T-cell (primary cell): ENCODE measurements at regions not wholly inside any gene's neighbourhood (a gene's known extent, or its start where the extent isn't known, plus 50 kb on each side); places are given as distances from the start of the nearest gene placed in this dataset.
"Not testable (repeated sequence)": the region's sequence is repeated elsewhere in the genome, so short reads cannot be mapped to it uniquely, and the experiment has no call there.

Experiments
- ATAC-seq, 4 experiments: fragments of 200-7000 bp in 3 of 4; fragments of 150-1000 bp in 1 of 4; cut with Tn5 transposase; replicated peaks in 1 of 4; 1 replicate in 3 of 4; 2 replicates in 1 of 4; pipeline ENCODE4 v1.10.0; 2021; ENCODE audit warnings: moderate library complexity in 3 of 4, mild to moderate bottlenecking in 2 of 4, moderate number of reproducible peaks in 1 of 4
- CTCF ChIA-PET, 2 donors: fragments of 300-600 bp; sonication (Branson Sonifier 250); formaldehyde crosslinking; loops; one replicate each; lab custom pipeline; 2022; ENCODE audit warnings: antibody characterized with exemption in 2 of 2; lab: Charles Lee
- POLR2A ChIA-PET, 2 donors: fragments of 300-600 bp; sonication (Branson Sonifier 250); formaldehyde crosslinking; loops; one replicate each; lab custom pipeline; 2022; ENCODE audit warnings: antibody characterized with exemption in 2 of 2; lab: Charles Lee
- DNase-seq, 35 experiments: peaks; one replicate each; pipeline versions ENCODE4 v3.0.0 to v3.0.0-alpha.2; 2013 to 2023
- H3K27ac ChIP-seq: one replicate; pipeline ENCODE4 v1.5.1; 2013; ENCODE audit warnings: low read length
- H3K27me3 ChIP-seq, 2 experiments: replicated peaks in 1 of 2; 1 replicate in 1 of 2; 2 replicates in 1 of 2; pipeline versions ENCODE4 v1.6.1 to v1.7.0; 2013; ENCODE audit warnings: low read length in 1 of 2, mixed read lengths in 1 of 2; ENCODE audit not compliant: control insufficient read depth in 2 of 2, insufficient read depth in 2 of 2; ENCODE audit errors: extremely low read depth in 1 of 2
- H3K36me3 ChIP-seq, 2 donors: 1 replicate in 1 of 2; 2 replicates in 1 of 2; pipeline versions ENCODE4 v1.6.1 to v1.7.0; 2013; ENCODE audit warnings: low read length in 1 of 2; ENCODE audit not compliant: control insufficient read depth in 2 of 2, insufficient read depth in 1 of 2; ENCODE audit errors: extremely low read depth in 1 of 2
- H3K4me1 ChIP-seq, 2 experiments: 1 replicate in 1 of 2; 2 replicates in 1 of 2; pipeline versions ENCODE4 v1.6.1 to v1.7.0; 2013; ENCODE audit warnings: low read length in 2 of 2, mixed read lengths in 1 of 2; ENCODE audit not compliant: insufficient read depth in 2 of 2, control insufficient read depth in 1 of 2; ENCODE audit errors: extremely low read depth in 1 of 2
- H3K4me3 ChIP-seq, 2 donors: 1 replicate in 1 of 2; 2 replicates in 1 of 2; pipeline versions ENCODE4 v1.5.1 to v1.7.0; 2013; ENCODE audit warnings: mild to moderate bottlenecking in 2 of 2, low read length in 1 of 2, moderate library complexity in 1 of 2; ENCODE audit not compliant: control insufficient read depth in 1 of 2; ENCODE audit errors: extremely low read depth in 1 of 2
- H3K9me3 ChIP-seq: 2 replicates; pipeline ENCODE4 v1.7.0; 2013
- H3K27ac Mint-ChIP-seq, 2 donors: one replicate each; pipeline ENCODE4 v1.8.0; 2020 to 2021; ENCODE audit warnings: mild to moderate bottlenecking in 2 of 2, mixed read lengths in 2 of 2
- H3K27me3 Mint-ChIP-seq, 2 donors: one replicate each; pipeline ENCODE4 v1.8.0; 2021 to 2022; ENCODE audit warnings: mixed read lengths in 2 of 2
- H3K36me3 Mint-ChIP-seq: one replicate; pipeline ENCODE4 v1.8.0; 2021; ENCODE audit warnings: mixed read lengths
- H3K4me1 Mint-ChIP-seq, 3 donors: one replicate each; pipeline ENCODE4 v1.8.0; 2020 to 2022; ENCODE audit warnings: mixed read lengths in 3 of 3, mild to moderate bottlenecking in 1 of 3
- H3K4me3 Mint-ChIP-seq, 3 donors: one replicate each; pipeline ENCODE4 v1.8.0; 2020 to 2022; ENCODE audit warnings: mild to moderate bottlenecking in 3 of 3, mixed read lengths in 3 of 3, moderate library complexity in 3 of 3
- H3K9me3 Mint-ChIP-seq, 3 donors: one replicate each; pipeline ENCODE4 v1.8.0; 2020 to 2022; ENCODE audit warnings: mixed read lengths in 3 of 3
- WGBS: methylation state at CpG from one replicate; pipeline ENCODE4 v1.1.5; 2013; ENCODE audit warnings: missing lambda C conversion rate; ENCODE audit not compliant: insufficient coverage; 5-methylcytosine and 5-hydroxymethylcytosine counted together

GRCh38 chr14:44741431-44741830 is 220.3 kb downstream of the KLHL28 start:
- Histone ChIP-seq H3K9me3 (no peaks in the 10 kb centered on the region), H3K27me3 (no peaks in the 10 kb centered on the region), H3K4me1 (no peaks in the 10 kb centered on the region), H3K27ac (no peak overlapping the region), H3K36me3 (no peaks in the 10 kb centered on the region), H3K4me3 (no peak overlapping the region)
- no peak for DNase-seq
- H3K4me3 Mint-ChIP-seq: no peak overlapping the region
- ATAC-seq: no peak
- H3K36me3 Mint-ChIP-seq: no peaks in the 10 kb centered on the region
- H3K4me1 Mint-ChIP-seq: no peaks in the 10 kb centered on the region
- no peaks in the 10 kb centered on the region for H3K9me3 Mint-ChIP-seq
- CTCF ChIA-PET: interaction anchor here in 1 of 2 donors (0.7 kb wide), 1 partner anchor 284 kb away, joined by 3 read pairs; no protein-coding TSS in a partner anchor
- no peak overlapping the region for H3K27ac Mint-ChIP-seq
- POLR2A ChIA-PET: no interaction called here
- peaks cover 5 to 8% of the 10 kb centered on the region in 2 donors for H3K27me3 Mint-ChIP-seq

DNA sequence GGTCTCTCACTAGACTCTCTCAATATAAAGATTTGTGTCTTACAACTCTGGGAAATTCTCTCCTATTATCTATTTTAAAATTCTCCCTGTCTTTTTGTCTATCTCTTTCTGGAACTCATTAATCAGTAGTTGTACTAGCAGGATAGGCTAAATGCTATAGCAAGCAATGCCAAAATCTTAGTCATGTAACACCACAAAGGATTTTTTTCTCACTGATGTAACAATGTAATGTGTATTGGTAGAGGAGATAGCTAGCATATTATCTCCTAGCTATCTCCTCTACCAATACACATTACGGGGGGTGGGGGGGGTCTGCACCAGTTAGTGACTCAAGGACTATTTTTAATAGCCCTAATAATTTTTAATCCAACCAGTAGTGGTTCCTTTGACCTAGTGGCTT is 225.4 kb downstream of the KLHL28 start:
- no peak for DNase-seq
- Mint-ChIP-seq H3K27me3 (peaks cover 5 to 8% of the 10 kb centered on the region in 2 donors), H3K4me1 (no peaks in the 10 kb centered on the region), H3K36me3 (no peaks in the 10 kb centered on the region), H3K4me3 (no peak overlapping the region), H3K9me3 (no peaks in the 10 kb centered on the region), H3K27ac (no peak overlapping the region)
- ChIA-PET POLR2A (no interaction called here), CTCF (no interaction called here)
- no peaks in the 10 kb centered on the region for H3K27me3 ChIP-seq
- WGBS: no CpG with 5 or more reads among the region's 1 CpG
- ATAC-seq: no peak
- no peaks in the 10 kb centered on the region for H3K9me3 ChIP-seq
- no peak overlapping the region for H3K4me3 ChIP-seq
- H3K36me3 ChIP-seq: no peaks in the 10 kb centered on the region
- no peak overlapping the region for H3K27ac ChIP-seq
- no peaks in the 10 kb centered on the region for H3K4me1 ChIP-seq

GRCh38 chr14:44732144-44732543 is 225.1 kb upstream of the FSCB start:
- CTCF ChIA-PET: no interaction called here
- Histone ChIP-seq H3K36me3 (no peaks in the 10 kb centered on the region), H3K9me3 (no peaks in the 10 kb centered on the region), H3K4me3 (no peak overlapping the region), H3K27me3 (no peaks in the 10 kb centered on the region), H3K27ac (no peak overlapping the region), H3K4me1 (no peaks in the 10 kb centered on the region)
- DNase-seq (no peak), ATAC-seq (no peak)
- Mint-ChIP-seq H3K36me3 (no peaks in the 10 kb centered on the region), H3K4me3 (no peak overlapping the region), H3K4me1 (no peaks in the 10 kb centered on the region), H3K9me3 (peaks cover 0 to 1% (median 0%) of the 10 kb centered on the region in 3 donors), H3K27me3 (no peaks in the 10 kb centered on the region), H3K27ac (no peak overlapping the region)
- POLR2A ChIA-PET: no interaction called here

DNA sequence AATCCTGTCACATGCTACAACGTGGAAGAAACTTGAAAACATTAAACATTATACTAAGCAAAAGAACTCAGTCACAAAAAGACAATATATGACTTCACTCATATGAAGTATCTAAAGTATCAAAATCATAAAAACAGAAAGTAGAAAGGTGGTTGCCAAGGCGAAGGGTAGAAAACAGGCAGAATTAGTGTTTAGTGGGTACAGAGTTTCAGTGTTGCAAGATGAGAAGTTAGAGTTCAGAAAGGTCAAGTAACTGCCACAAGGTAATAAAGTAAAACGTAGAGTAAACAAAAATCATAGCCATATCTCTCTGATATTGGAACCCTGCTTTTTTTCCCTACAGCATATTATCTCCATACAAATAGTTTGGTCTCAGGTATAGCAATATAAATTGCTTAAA is 223.8 kb upstream of the FSCB start:
- no peaks in the 10 kb centered on the region for H3K27me3 Mint-ChIP-seq
- ChIA-PET POLR2A (no interaction called here), CTCF (no interaction called here)
- H3K27ac Mint-ChIP-seq: no peak overlapping the region
- peaks cover 0 to 5% (median 0%) of the 10 kb centered on the region in 3 donors for H3K9me3 Mint-ChIP-seq
- Histone ChIP-seq H3K4me1 (no peaks in the 10 kb centered on the region), H3K9me3 (no peaks in the 10 kb centered on the region), H3K4me3 (no peak overlapping the region), H3K36me3 (no peaks in the 10 kb centered on the region), H3K27me3 (no peaks in the 10 kb centered on the region), H3K27ac (no peak overlapping the region)
- WGBS: no CpG with 5 or more reads among the region's 3 CpGs
- ATAC-seq (no peak), DNase-seq (no peak)
- no peaks in the 10 kb centered on the region for H3K4me1 Mint-ChIP-seq
- no peaks in the 10 kb centered on the region for H3K36me3 Mint-ChIP-seq
- H3K4me3 Mint-ChIP-seq: no peak overlapping the region

DNA sequence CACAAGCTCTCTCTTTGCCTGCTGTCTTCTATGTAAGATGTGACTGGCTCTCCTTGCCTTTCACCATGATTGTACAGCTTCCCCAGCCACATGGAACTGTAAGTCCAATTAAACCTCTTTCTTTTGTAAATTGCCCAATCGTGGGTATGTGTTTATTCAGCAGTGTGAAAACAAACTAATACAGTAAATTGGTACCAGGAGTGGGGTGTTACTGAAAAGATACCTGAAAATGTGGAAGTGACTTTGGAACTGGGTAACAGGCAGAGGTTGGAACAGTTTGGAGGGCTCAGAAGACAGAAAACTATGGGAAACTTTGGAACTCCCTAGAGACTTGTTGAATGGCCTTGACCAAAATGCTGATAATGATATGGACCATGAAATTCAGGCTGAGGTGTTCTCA is 214.3 kb upstream of the FSCB start:
- H3K27ac Mint-ChIP-seq, CTCF ChIA-PET, H3K27me3 Mint-ChIP-seq, H3K9me3 ChIP-seq, H3K4me3 Mint-ChIP-seq, DNase-seq, H3K4me1 ChIP-seq, H3K36me3 ChIP-seq, POLR2A ChIA-PET, H3K4me3 ChIP-seq, H3K4me1 Mint-ChIP-seq, H3K27me3 ChIP-seq, H3K36me3 Mint-ChIP-seq, H3K27ac ChIP-seq, ATAC-seq: not testable (repeated sequence)
- peaks cover 1 to 34% (median 16%) of the 10 kb centered on the region in 3 donors for H3K9me3 Mint-ChIP-seq
- WGBS: no CpG with 5 or more reads among the region's 1 CpG

GRCh38 chr14:44720707-44721106 is 213.6 kb upstream of the FSCB start:
- no peak overlapping the region for H3K27ac ChIP-seq
- no CpG with 5 or more reads among the region's 2 CpGs for WGBS
- H3K4me1 Mint-ChIP-seq: no peaks in the 10 kb centered on the region

More at GRCh38 chr14:44720707-44721106, 213.6 kb upstream of the FSCB start:
- Histone ChIP-seq H3K4me3 (no peak overlapping the region), H3K4me1 (no peaks in the 10 kb centered on the region), H3K9me3 (no peaks in the 10 kb centered on the region), H3K27me3 (no peaks in the 10 kb centered on the region), H3K36me3 (no peaks in the 10 kb centered on the region)
- ATAC-seq (no peak), DNase-seq (no peak)
- Mint-ChIP-seq H3K9me3 (peaks cover 5 to 34% (median 16%) of the 10 kb centered on the region in 3 donors), H3K27ac (no peak overlapping the region), H3K4me3 (no peak overlapping the region), H3K27me3 (peaks cover 0 to 4% of the 10 kb centered on the region in 2 donors), H3K36me3 (peaks cover 5% of the 10 kb centered on the region)
- ChIA-PET POLR2A (no interaction called here), CTCF (no interaction called here)
